MM.1S (cell line): ENCODE measurements at regions not wholly inside any gene's neighbourhood (a gene's known extent, or its start where the extent isn't known, plus 50 kb on each side); places are given as distances from the start of the nearest gene placed in this dataset.

Experiments
- DNase-seq: peaks from one replicate; pipeline ENCODE4 v3.0.0-alpha.2; 2015
- H2AFZ ChIP-seq: fragments of 300-600 bp; sonication (generic); 2 replicates; pipeline ENCODE4 v1.6.0; 2016; ENCODE audit warnings: antibody characterized with exemption, low read length
- H3F3A ChIP-seq: fragments of 300-600 bp; sonication (generic); 2 replicates; pipeline ENCODE4 v1.6.1; 2016; ENCODE audit warnings: mild to moderate bottlenecking, antibody characterized with exemption, low read length, moderate library complexity, mixed read lengths; ENCODE audit not compliant: insufficient read depth
- H3K27ac ChIP-seq: fragments of 300-600 bp; sonication (generic); 2 replicates; pipeline ENCODE4 v1.5.1; 2016; ENCODE audit warnings: mild to moderate bottlenecking, low read length
- H3K27me3 ChIP-seq: fragments of 300-600 bp; sonication (generic); replicated peaks from 2 replicates; pipeline ENCODE4 v1.6.0; 2016; ENCODE audit warnings: low read length; ENCODE audit not compliant: insufficient read depth
- H3K36me3 ChIP-seq: fragments of 300-600 bp; sonication (generic); replicated peaks from 2 replicates; pipeline ENCODE4 v1.6.1; 2016; ENCODE audit warnings: mild to moderate bottlenecking, low read length, mixed read lengths; ENCODE audit not compliant: insufficient read depth
- H3K4me1 ChIP-seq: fragments of 300-600 bp; sonication (generic); 2 replicates; pipeline ENCODE4 v1.6.1; 2016; ENCODE audit warnings: low read length, mixed read lengths
- H3K4me2 ChIP-seq: fragments of 300-600 bp; sonication (generic); 2 replicates; pipeline ENCODE4 v1.6.0; 2016; ENCODE audit warnings: low read depth, low read length
- H3K4me3 ChIP-seq: fragments of 300-600 bp; sonication (generic); 2 replicates; pipeline ENCODE4 v1.5.1; 2016; ENCODE audit warnings: low read length, mixed read lengths
- H3K79me2 ChIP-seq: fragments of 300-600 bp; sonication (generic); 2 replicates; pipeline ENCODE4 v1.6.1; 2016; ENCODE audit warnings: mixed run types, low read length, mixed read lengths
- H3K9ac ChIP-seq: fragments of 300-600 bp; sonication (generic); 2 replicates; pipeline ENCODE4 v1.6.1; 2016; ENCODE audit warnings: low read length, mixed read lengths
- H3K9me2 ChIP-seq: fragments of 300-600 bp; sonication (generic); replicated peaks from 2 replicates; pipeline ENCODE4 v1.6.1; 2016; ENCODE audit warnings: mild to moderate bottlenecking, low read length, mixed read lengths; ENCODE audit not compliant: insufficient read depth
- H3K9me3 ChIP-seq: fragments of 300-600 bp; sonication (generic); replicated peaks from 2 replicates; pipeline ENCODE4 v1.6.1; 2016; ENCODE audit warnings: mild to moderate bottlenecking, low read length, mixed read lengths; ENCODE audit not compliant: insufficient read depth
- H4K20me1 ChIP-seq: fragments of 300-600 bp; sonication (generic); 2 replicates; pipeline ENCODE4 v1.6.1; 2016; ENCODE audit warnings: mild to moderate bottlenecking, low read length, moderate library complexity, mixed read lengths; ENCODE audit not compliant: insufficient read depth
- EZH2 ChIP-seq: fragments of 300-600 bp; sonication (generic); optimal IDR thresholded peaks from 2 replicates; pipeline ENCODE3; 2017; ENCODE audit warnings: low read depth, mild to moderate bottlenecking, antibody characterized with exemption, low read length, mixed read lengths
- EZH2phosphoT487 ChIP-seq: fragments of 300-600 bp; sonication (generic); IDR thresholded peaks from 2 replicates; pipeline ENCODE4 v1.6.1; 2018; ENCODE audit warnings: antibody characterized with exemption, low read length
- TF ChIP-seq, protein P1 (sequence below): fragments of 300-600 bp; sonication (generic); IDR thresholded peaks from 2 replicates; pipeline ENCODE4 v1.5.1; 2016; ENCODE audit warnings: antibody characterized with exemption, low read length, mixed read lengths

GRCh38 chr2:219777388-219777787 lies 150.0 kb downstream of the SLC4A3 start:
- no peaks in the 10 kb centered on the region for H3K36me3 ChIP-seq
- no peak overlapping the region for H3K4me3 ChIP-seq
- H3F3A ChIP-seq = no peaks in the 10 kb centered on the region
- no peaks in the 10 kb centered on the region for H3K4me1 ChIP-seq
- no peaks in the 10 kb centered on the region for H3K27me3 ChIP-seq
- no peaks in the 10 kb centered on the region for H3K79me2 ChIP-seq
- H3K9ac ChIP-seq = no peak overlapping the region
- no peak overlapping the region for H2AFZ ChIP-seq
- H3K9me3 ChIP-seq = no peaks in the 10 kb centered on the region
- H3K9me2 ChIP-seq = no peaks in the 10 kb centered on the region
- H4K20me1 ChIP-seq = no peaks in the 10 kb centered on the region
- no peak for DNase-seq
- TF ChIP-seq EZH2phosphoT487 = no peak
- no peak for TF ChIP-seq EZH2
- TF ChIP-seq, protein P1, sequence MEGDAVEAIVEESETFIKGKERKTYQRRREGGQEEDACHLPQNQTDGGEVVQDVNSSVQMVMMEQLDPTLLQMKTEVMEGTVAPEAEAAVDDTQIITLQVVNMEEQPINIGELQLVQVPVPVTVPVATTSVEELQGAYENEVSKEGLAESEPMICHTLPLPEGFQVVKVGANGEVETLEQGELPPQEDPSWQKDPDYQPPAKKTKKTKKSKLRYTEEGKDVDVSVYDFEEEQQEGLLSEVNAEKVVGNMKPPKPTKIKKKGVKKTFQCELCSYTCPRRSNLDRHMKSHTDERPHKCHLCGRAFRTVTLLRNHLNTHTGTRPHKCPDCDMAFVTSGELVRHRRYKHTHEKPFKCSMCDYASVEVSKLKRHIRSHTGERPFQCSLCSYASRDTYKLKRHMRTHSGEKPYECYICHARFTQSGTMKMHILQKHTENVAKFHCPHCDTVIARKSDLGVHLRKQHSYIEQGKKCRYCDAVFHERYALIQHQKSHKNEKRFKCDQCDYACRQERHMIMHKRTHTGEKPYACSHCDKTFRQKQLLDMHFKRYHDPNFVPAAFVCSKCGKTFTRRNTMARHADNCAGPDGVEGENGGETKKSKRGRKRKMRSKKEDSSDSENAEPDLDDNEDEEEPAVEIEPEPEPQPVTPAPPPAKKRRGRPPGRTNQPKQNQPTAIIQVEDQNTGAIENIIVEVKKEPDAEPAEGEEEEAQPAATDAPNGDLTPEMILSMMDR = no peak
- H3K27ac ChIP-seq = no peak overlapping the region
- H3K4me2 ChIP-seq = no peak overlapping the region

- no peak for TF ChIP-seq EZH2
- TF ChIP-seq EZH2phosphoT487 = no peak
- TF ChIP-seq, protein P1 = no peak
- H3K4me2 ChIP-seq = no peak overlapping the region
- H3K9me3 ChIP-seq = no peaks in the 10 kb centered on the region
- no peaks in the 10 kb centered on the region for H3K27me3 ChIP-seq
- H4K20me1 ChIP-seq = no peaks in the 10 kb centered on the region
- no peaks in the 10 kb centered on the region for H3K79me2 ChIP-seq
- H3K4me3 ChIP-seq = no peak overlapping the region
- DNase-seq = no peak
- H3K4me1 ChIP-seq = no peaks in the 10 kb centered on the region
- no peaks in the 10 kb centered on the region for H3K36me3 ChIP-seq
- H3F3A ChIP-seq = no peaks in the 10 kb centered on the region
- H3K9me2 ChIP-seq = no peaks in the 10 kb centered on the region
- H2AFZ ChIP-seq = no peak overlapping the region
- H3K9ac ChIP-seq = no peak overlapping the region
- no peak overlapping the region for H3K27ac ChIP-seq
Measured at GRCh38 chr2:219778189-219778588, 150.8 kb downstream of the SLC4A3 start.

- no peaks in the 10 kb centered on the region for H3K9me2 ChIP-seq
- H3K4me3 ChIP-seq = no peak overlapping the region
- H3K79me2 ChIP-seq = no peaks in the 10 kb centered on the region
- H3K36me3 ChIP-seq = no peaks in the 10 kb centered on the region
- H2AFZ ChIP-seq = no peak overlapping the region
- H3K4me1 ChIP-seq = no peaks in the 10 kb centered on the region
- H3K9ac ChIP-seq = no peak overlapping the region
- no peaks in the 10 kb centered on the region for H3K9me3 ChIP-seq
- TF ChIP-seq EZH2phosphoT487 (no peak), EZH2 (no peak)
- TF ChIP-seq, protein P1 = no peak
- H3K4me2 ChIP-seq = no peak overlapping the region
- H4K20me1 ChIP-seq = no peaks in the 10 kb centered on the region
- no peak for DNase-seq
- H3K27ac ChIP-seq = no peak overlapping the region
- H3K27me3 ChIP-seq = no peaks in the 10 kb centered on the region
- no peaks in the 10 kb centered on the region for H3F3A ChIP-seq
Measured at GRCh38 chr2:219782737-219783348, 155.4 kb downstream of the SLC4A3 start.
